HEK293T (cell line): ENCODE measurements at regions not wholly inside any gene's neighbourhood (a gene's known extent, or its start where the extent isn't known, plus 50 kb on each side); places are given as distances from the start of the nearest gene placed in this dataset.

Source experiments
- ARNT ChIP-seq: fragments of 450-650 bp; IDR thresholded peaks from 2 replicates; pipeline ENCODE4 v1.6.1; 2017; ENCODE audit warnings: mild to moderate bottlenecking
- CTBP1 ChIP-seq: fragments of 450-650 bp; IDR thresholded peaks from 2 replicates; pipeline ENCODE4 v1.6.1; 2016; ENCODE audit warnings: borderline replicate concordance
- ELF4 ChIP-seq: fragments of 450-650 bp; IDR thresholded peaks from 2 replicates; pipeline ENCODE4 v1.6.1; 2017; ENCODE audit warnings: antibody characterized with exemption
- FOXK2 ChIP-seq: fragments of 450-650 bp; IDR thresholded peaks from 2 replicates; pipeline ENCODE4 v1.6.1; 2016; ENCODE audit warnings: mild to moderate bottlenecking
- HDGF ChIP-seq: fragments of 450-650 bp; IDR thresholded peaks from 2 replicates; pipeline ENCODE4 v1.6.1; 2017; ENCODE audit warnings: antibody characterized with exemption, borderline replicate concordance
- SP1 ChIP-seq: fragments of 450-650 bp; IDR thresholded peaks from 2 replicates; pipeline ENCODE4 v1.6.1; 2017
- SUZ12 ChIP-seq: fragments of 450-650 bp; IDR thresholded peaks from 2 replicates; pipeline ENCODE4 v1.6.1; 2016; ENCODE audit warnings: mild to moderate bottlenecking

DNA sequence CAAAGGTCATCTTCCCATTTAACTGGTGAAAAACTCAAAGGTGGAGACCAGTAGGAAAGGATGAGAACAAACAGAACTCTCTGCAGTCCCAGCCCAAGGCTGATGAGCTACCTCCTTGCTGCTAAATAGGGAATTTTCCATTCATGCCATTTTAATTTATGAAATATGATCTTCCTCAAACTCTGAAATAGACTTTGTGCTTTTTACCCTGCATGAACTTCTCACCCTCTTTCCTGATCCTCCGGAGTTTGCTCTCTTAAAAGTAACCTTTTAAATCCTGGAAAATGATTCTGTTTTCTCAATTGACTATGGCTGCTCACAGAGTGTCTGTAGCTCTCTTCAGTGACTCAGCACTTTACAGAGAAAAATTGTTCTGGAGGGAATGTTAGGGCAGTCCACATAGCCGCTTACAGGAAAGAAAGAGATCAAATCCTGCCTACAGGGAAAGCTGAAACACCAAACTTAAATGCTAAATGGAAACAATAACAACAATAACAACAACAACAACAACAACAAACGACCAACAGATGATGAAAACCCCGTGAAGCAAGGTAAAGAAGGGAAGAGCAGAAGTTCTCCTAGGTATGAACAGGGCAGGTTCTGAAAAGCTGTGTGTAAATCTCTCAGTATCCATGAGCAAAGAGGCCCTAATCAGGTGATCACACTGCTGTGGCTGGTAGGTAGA, 79.8 kb upstream of the SESTD1 start:
- no peak for TF ChIP-seq ELF4
- TF ChIP-seq SUZ12: no peak
- no peak for TF ChIP-seq SP1
- no peak for TF ChIP-seq HDGF
- no peak for TF ChIP-seq ARNT
- no peak for TF ChIP-seq FOXK2
- no peak for TF ChIP-seq CTBP1
